Parathyroid adenoma (tissue), 2 donors: ENCODE measurements at regions not wholly inside any gene's neighbourhood (a gene's known extent, or its start where the extent isn't known, plus 50 kb on each side); places are given as distances from the start of the nearest gene placed in this dataset.
"Not testable (repeated sequence)": the region's sequence is repeated elsewhere in the genome, so short reads cannot be mapped to it uniquely, and the experiment has no call there.

Source experiments
- H2AFZ ChIP-seq: fragments of 300-600 bp; sonication (generic); one replicate; pipeline ENCODE4 v1.7.0; 2017; ENCODE audit warnings: antibody characterized with exemption, mild to moderate bottlenecking
- H3K27ac ChIP-seq: fragments of 300-600 bp; sonication (generic); one replicate; pipeline ENCODE4 v1.7.0; 2017
- H3K27me3 ChIP-seq: fragments of 300-600 bp; sonication (generic); one replicate; pipeline ENCODE4 v1.7.0; 2017; ENCODE audit warnings: low read length; ENCODE audit not compliant: control insufficient read depth, insufficient read depth
- H3K36me3 ChIP-seq: fragments of 300-600 bp; sonication (generic); one replicate; pipeline ENCODE4 v1.7.0; 2017; ENCODE audit warnings: low read length; ENCODE audit not compliant: control insufficient read depth, insufficient read depth
- H3K4me1 ChIP-seq: fragments of 300-600 bp; sonication (generic); one replicate; pipeline ENCODE4 v1.7.0; 2017; ENCODE audit warnings: control low read depth
- H3K4me2 ChIP-seq: fragments of 300-600 bp; sonication (generic); one replicate; pipeline ENCODE4 v1.7.0; 2017; ENCODE audit warnings: low read length
- H3K4me3 ChIP-seq: fragments of 300-600 bp; sonication (generic); one replicate; pipeline ENCODE4 v1.7.0; 2017; ENCODE audit warnings: low read depth, low read length
- H3K79me2 ChIP-seq: fragments of 300-600 bp; sonication (generic); one replicate; pipeline ENCODE4 v1.7.0; 2017; ENCODE audit warnings: control low read depth
- H3K9ac ChIP-seq: fragments of 300-600 bp; sonication (generic); one replicate; pipeline ENCODE4 v1.7.0; 2017; ENCODE audit warnings: mild to moderate bottlenecking
- H3K9me3 ChIP-seq: fragments of 300-600 bp; sonication (generic); one replicate; pipeline ENCODE4 v1.7.0; 2017; ENCODE audit warnings: low read length; ENCODE audit not compliant: control insufficient read depth
- TF ChIP-seq, protein P1 (sequence below): fragments of 300-600 bp; sonication (generic); IDR thresholded peaks from one replicate; pipeline ENCODE4 v1.7.0; 2017; ENCODE audit warnings: antibody characterized with exemption, mild to moderate bottlenecking
- donor health status: primary hyperparathyroidism.

GRCh38 chr7:106442476-106442875 lies 157.7 kb upstream of the NAMPT start:
- TF ChIP-seq, protein P1, sequence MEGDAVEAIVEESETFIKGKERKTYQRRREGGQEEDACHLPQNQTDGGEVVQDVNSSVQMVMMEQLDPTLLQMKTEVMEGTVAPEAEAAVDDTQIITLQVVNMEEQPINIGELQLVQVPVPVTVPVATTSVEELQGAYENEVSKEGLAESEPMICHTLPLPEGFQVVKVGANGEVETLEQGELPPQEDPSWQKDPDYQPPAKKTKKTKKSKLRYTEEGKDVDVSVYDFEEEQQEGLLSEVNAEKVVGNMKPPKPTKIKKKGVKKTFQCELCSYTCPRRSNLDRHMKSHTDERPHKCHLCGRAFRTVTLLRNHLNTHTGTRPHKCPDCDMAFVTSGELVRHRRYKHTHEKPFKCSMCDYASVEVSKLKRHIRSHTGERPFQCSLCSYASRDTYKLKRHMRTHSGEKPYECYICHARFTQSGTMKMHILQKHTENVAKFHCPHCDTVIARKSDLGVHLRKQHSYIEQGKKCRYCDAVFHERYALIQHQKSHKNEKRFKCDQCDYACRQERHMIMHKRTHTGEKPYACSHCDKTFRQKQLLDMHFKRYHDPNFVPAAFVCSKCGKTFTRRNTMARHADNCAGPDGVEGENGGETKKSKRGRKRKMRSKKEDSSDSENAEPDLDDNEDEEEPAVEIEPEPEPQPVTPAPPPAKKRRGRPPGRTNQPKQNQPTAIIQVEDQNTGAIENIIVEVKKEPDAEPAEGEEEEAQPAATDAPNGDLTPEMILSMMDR: no peak
- H3K9ac ChIP-seq: no peak overlapping the region
- H3K4me2 ChIP-seq: no peak overlapping the region
- H3K4me3 ChIP-seq: no peak overlapping the region
- no peaks in the 10 kb centered on the region for H3K9me3 ChIP-seq
- H3K27ac ChIP-seq: no peak overlapping the region
- no peaks in the 10 kb centered on the region for H3K4me1 ChIP-seq
- no peaks in the 10 kb centered on the region for H3K79me2 ChIP-seq
- H3K27me3 ChIP-seq: no peaks in the 10 kb centered on the region
- no peak overlapping the region for H2AFZ ChIP-seq
- no peaks in the 10 kb centered on the region for H3K36me3 ChIP-seq

DNA sequence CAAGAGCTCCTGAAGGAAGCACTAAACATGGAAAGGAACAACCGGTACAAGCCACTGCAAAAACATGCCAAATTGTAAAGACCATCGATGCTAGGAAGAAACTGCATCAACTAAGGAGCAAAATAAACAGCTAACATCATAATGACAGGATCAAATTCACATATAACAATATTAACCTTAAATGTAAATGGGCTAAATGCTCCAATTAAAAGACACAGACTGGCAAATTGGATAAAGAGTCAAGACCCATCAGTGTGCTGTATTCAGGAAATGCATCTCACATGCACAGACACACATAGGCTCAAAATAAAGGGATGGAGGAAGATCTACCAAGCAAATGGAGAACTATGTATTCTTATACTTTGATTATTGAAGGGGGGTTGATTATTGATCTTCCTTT lies 156.6 kb upstream of the NAMPT start:
- not testable (repeated sequence) for H3K36me3 ChIP-seq, H3K79me2 ChIP-seq, H3K9ac ChIP-seq, H3K27ac ChIP-seq, H3K4me1 ChIP-seq, H3K27me3 ChIP-seq, H3K9me3 ChIP-seq, H3K4me2 ChIP-seq, H2AFZ ChIP-seq, H3K4me3 ChIP-seq

DNA sequence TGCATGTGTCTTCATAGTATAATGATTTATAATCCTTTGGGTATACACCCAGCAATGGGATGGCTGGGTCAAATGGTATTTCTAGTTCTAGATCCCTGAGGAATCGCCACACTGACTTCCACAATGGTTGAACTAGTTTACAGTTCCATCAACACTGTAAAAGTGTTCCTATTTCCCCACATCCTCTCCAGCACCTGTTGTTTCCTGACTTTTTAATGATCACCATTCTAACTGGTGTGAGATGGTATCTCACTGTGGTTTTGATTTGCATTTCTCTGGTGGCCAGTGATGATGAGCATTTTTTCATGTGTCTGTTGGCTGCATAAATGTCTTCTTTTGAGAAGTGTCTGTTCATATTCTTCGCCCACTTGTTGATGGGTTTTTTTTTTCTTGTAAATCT lies 152.2 kb upstream of the NAMPT start:
- H3K4me1 ChIP-seq, H3K27me3 ChIP-seq, H3K4me3 ChIP-seq, H3K4me2 ChIP-seq, H3K9me3 ChIP-seq, H3K27ac ChIP-seq, H3K79me2 ChIP-seq, H3K36me3 ChIP-seq, H2AFZ ChIP-seq, H3K9ac ChIP-seq: not testable (repeated sequence)

DNA sequence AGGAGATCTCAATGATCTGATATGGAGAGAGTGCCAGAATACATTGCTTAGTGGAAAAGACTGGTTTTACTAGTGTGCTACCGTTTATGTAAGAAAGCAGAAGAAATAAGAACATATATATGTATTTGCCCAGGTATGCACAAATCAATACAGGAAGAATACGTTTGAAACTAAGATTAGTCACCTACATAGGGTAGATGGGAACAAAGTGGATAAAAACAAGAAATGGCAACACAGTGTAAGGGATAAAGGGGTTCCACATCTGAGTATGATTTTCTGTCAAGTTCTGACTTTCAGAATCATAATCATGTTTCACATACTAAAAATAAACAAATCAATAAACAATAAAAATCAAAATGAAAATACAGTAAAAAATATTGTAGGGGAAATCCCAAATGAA lies 148.6 kb upstream of the NAMPT start:
- no peaks in the 10 kb centered on the region for H3K4me1 ChIP-seq
- no peaks in the 10 kb centered on the region for H3K27me3 ChIP-seq
- no peaks in the 10 kb centered on the region for H3K9me3 ChIP-seq
- no peak overlapping the region for H3K4me2 ChIP-seq
- H3K36me3 ChIP-seq: no peaks in the 10 kb centered on the region
- H3K4me3 ChIP-seq: no peak overlapping the region
- H3K79me2 ChIP-seq: no peaks in the 10 kb centered on the region
- no peak overlapping the region for H3K9ac ChIP-seq
- TF ChIP-seq, protein P1: no peak
- H2AFZ ChIP-seq: no peak overlapping the region
- H3K27ac ChIP-seq: no peak overlapping the region

GRCh38 chr7:106430535-106431455 lies 146.0 kb upstream of the NAMPT start:
- Histone ChIP-seq H3K36me3 (no peaks in the 10 kb centered on the region), H3K27me3 (no peaks in the 10 kb centered on the region), H3K4me1 (no peaks in the 10 kb centered on the region), H3K4me2 (no peak overlapping the region), H2AFZ (no peak overlapping the region), H3K4me3 (no peak overlapping the region), H3K9ac (no peak overlapping the region), H3K9me3 (no peaks in the 10 kb centered on the region), H3K79me2 (no peaks in the 10 kb centered on the region), H3K27ac (no peak overlapping the region)
- TF ChIP-seq, protein P1: no peak

DNA sequence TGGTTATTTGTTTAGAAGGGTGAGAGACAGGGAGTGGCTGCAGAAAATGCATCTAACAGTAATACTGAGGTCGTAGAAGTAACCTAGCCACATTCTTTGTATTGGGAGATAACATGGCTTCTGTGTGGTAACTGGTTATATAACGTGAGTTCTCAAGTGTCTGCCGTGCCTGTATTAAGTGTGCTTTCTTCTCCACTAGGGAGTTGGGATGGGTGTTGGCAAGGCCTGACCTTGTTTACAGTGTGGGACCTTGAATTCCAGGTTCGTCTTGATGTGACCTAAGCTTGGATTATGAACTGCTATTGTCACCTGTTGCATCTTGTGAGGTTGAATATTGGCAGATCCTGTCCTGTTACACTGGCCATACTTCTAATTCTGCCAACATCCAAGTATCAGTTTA lies 145.3 kb upstream of the NAMPT start:
- Histone ChIP-seq H3K4me2 (no peak overlapping the region), H3K4me3 (no peak overlapping the region), H3K27me3 (no peaks in the 10 kb centered on the region), H3K9ac (no peak overlapping the region), H3K27ac (no peak overlapping the region), H3K4me1 (no peaks in the 10 kb centered on the region), H3K79me2 (no peaks in the 10 kb centered on the region), H3K36me3 (no peaks in the 10 kb centered on the region), H2AFZ (no peak overlapping the region), H3K9me3 (no peaks in the 10 kb centered on the region)
- TF ChIP-seq, protein P1: no peak
